ENCODE measurements at regions not wholly inside any gene's neighbourhood (a gene's known extent, or its start where the extent isn't known, plus 50 kb on each side); places are given as distances from the start of the nearest gene placed in this dataset.

GRCh38 chr6:167588181-167588919, 238.4 kb upstream of the AFDN start:
- H3K4me1 ChIP-seq (ENCODE audit: control insufficient read depth, insufficient read depth, low read depth, low read length), result peaks cover 6% of the 10 kb centered on the region
- 90% methylated on average over 20 of the region's 20 CpGs for WGBS

DNA sequence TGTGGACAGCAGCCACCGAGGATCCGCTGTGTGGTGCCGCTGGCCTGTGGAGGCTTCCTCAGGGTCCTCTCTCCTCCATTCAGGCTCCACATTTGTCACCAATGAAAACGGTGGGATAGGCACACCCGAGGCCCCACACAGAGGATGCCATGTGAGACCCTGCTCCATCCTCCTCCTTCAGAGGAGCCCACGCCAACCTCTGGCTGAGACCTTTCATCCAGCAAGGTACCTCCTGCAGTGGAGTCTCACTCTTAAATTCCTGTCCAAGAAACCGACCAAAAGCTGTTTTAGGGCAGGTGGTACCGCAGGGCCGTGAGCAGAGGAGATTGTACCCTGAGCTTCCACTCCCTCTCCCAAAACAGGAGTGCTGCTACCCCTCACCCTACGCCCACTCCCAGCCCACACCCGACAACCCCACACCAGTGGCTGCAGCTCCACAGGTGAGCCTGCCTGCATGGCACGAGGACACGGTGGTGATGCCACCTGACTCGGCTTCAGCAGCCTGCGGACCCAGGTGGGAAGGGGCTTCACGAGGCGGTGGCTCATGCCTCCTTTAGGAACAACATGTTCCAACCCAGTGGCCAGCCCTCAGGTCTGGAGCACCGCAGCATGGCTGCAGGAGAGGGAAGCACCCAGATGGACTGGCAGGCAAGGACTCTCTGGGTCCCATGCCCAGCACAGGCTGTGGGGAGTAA, 237.6 kb upstream of the AFDN start:
- no peak overlapping the region for H2AFZ ChIP-seq (ENCODE audit: low read depth, low read length)
- DNase-seq, result no peak
- no peak overlapping the region for H2AK5ac ChIP-seq (ENCODE audit: low read length, severe bottlenecking)
- no peak overlapping the region for H4K91ac ChIP-seq (ENCODE audit: low read length)
- H3K23ac ChIP-seq (ENCODE audit: low read length in 2 of 2), result no peak overlapping the region
- H3K27me3 ChIP-seq (ENCODE audit: control insufficient read depth in 1 of 2, insufficient read depth in 1 of 2, low read length in 2 of 2), result no peaks in the 10 kb centered on the region
- H3K9ac ChIP-seq (ENCODE audit: low read length), result no peak overlapping the region
- H3K27ac ChIP-seq (ENCODE audit: low read length, poor library complexity, severe bottlenecking), result no peak overlapping the region
- H3K9me3 ChIP-seq (ENCODE audit: control insufficient read depth, low read length), result peaks cover 8% of the 10 kb centered on the region
- H3K4me2 ChIP-seq (ENCODE audit: low read length, poor library complexity, severe bottlenecking), result no peak overlapping the region
- no peak overlapping the region for H2BK120ac ChIP-seq (ENCODE audit: low read depth, low read length)
- no peak overlapping the region for H3K18ac ChIP-seq (ENCODE audit: low read depth in 1 of 2, low read length in 2 of 2)
- peaks cover 6% of the 10 kb centered on the region for H3K4me1 ChIP-seq (ENCODE audit: control insufficient read depth, insufficient read depth, low read depth, low read length)
- H3K4me3 ChIP-seq (ENCODE audit: insufficient read depth in 1 of 2, low read depth in 1 of 2, low read length in 2 of 2), result no peak overlapping the region
- H2BK12ac ChIP-seq (ENCODE audit: low read length in 2 of 2), result no peak overlapping the region
- H3K79me1 ChIP-seq (replicated peaks; ENCODE audit: low read length, poor library complexity, severe bottlenecking), result no peaks in the 10 kb centered on the region
- 91% methylated on average over 18 of the region's 18 CpGs for WGBS
- H2BK15ac ChIP-seq (ENCODE audit: low read depth, poor library complexity, severe bottlenecking), result no peak overlapping the region
- no peak overlapping the region for H4K8ac ChIP-seq (ENCODE audit: low read length)
- no peaks in the 10 kb centered on the region for H3K36me3 ChIP-seq (ENCODE audit: control insufficient read depth in 1 of 2, insufficient read depth in 2 of 2, low read depth in 1 of 2, low read length in 2 of 2)
- H3K14ac ChIP-seq (ENCODE audit: low read length in 2 of 2), result no peak overlapping the region
- H2BK5ac ChIP-seq (ENCODE audit: low read depth, low read length, poor library complexity, severe bottlenecking), result no peak overlapping the region
- H3K4ac ChIP-seq (ENCODE audit: low read depth in 1 of 2, low read length in 2 of 2), result no peak overlapping the region

More at GRCh38 chr6:167588181-167588919, 238.4 kb upstream of the AFDN start:
- Histone ChIP-seq H3K79me1 (replicated peaks; ENCODE audit: low read length, poor library complexity, severe bottlenecking) (no peaks in the 10 kb centered on the region), H3K4ac (ENCODE audit: low read depth in 1 of 2, low read length in 2 of 2) (no peak overlapping the region), H2BK5ac (ENCODE audit: low read depth, low read length, poor library complexity, severe bottlenecking) (no peak overlapping the region), H3K36me3 (ENCODE audit: control insufficient read depth in 1 of 2, insufficient read depth in 2 of 2, low read depth in 1 of 2, low read length in 2 of 2) (no peaks in the 10 kb centered on the region), H4K91ac (ENCODE audit: low read length) (peak overlapping the region; percentile 52), H2AFZ (ENCODE audit: low read depth, low read length) (no peak overlapping the region), H3K27me3 (ENCODE audit: control insufficient read depth in 1 of 2, insufficient read depth in 1 of 2, low read length in 2 of 2) (no peaks in the 10 kb centered on the region), H2BK15ac (ENCODE audit: low read depth, poor library complexity, severe bottlenecking) (no peak overlapping the region), H2BK12ac (ENCODE audit: low read length in 2 of 2) (no peak overlapping the region), H3K27ac (ENCODE audit: low read length, poor library complexity, severe bottlenecking) (no peak overlapping the region), H3K4me3 (ENCODE audit: insufficient read depth in 1 of 2, low read depth in 1 of 2, low read length in 2 of 2) (no peak overlapping the region), H2AK5ac (ENCODE audit: low read length, severe bottlenecking) (no peak overlapping the region), H3K4me2 (ENCODE audit: low read length, poor library complexity, severe bottlenecking) (peak overlapping the region; percentile 35), H3K18ac (ENCODE audit: low read depth in 1 of 2, low read length in 2 of 2) (no peak overlapping the region), H3K14ac (ENCODE audit: low read length in 2 of 2) (no peak overlapping the region), H2BK120ac (ENCODE audit: low read depth, low read length) (no peak overlapping the region), H3K23ac (ENCODE audit: low read length in 2 of 2) (no peak overlapping the region), H3K9me3 (ENCODE audit: control insufficient read depth, low read length) (peaks cover 13% of the 10 kb centered on the region), H4K8ac (ENCODE audit: low read length) (no peak overlapping the region), H3K9ac (ENCODE audit: low read length) (no peak overlapping the region)
- DNase-seq, result no peak

DNA sequence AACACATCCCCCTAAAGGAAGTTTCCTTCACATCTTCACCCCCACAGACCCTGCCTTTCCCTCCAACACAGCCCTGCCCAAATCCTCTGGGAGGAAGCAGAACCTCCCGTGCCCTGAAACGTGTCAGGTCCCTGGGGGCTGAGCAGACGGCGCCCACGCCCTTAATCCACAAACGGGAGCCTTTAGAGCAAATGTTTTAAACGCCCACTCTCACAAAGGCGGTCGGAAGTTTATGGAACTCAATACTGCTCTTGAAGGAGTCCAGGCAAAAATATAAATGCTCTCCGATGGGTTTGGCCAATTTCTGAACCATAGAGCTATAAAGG, 237.1 kb upstream of the AFDN start:
- H4K91ac ChIP-seq (ENCODE audit: low read length), result no peak overlapping the region
- H3K4me3 ChIP-seq (ENCODE audit: insufficient read depth in 1 of 2, low read depth in 1 of 2, low read length in 2 of 2), result no peak overlapping the region
- no peak overlapping the region for H2BK120ac ChIP-seq (ENCODE audit: low read depth, low read length)
- no peak overlapping the region for H2BK12ac ChIP-seq (ENCODE audit: low read length in 2 of 2)
- no peaks in the 10 kb centered on the region for H3K27me3 ChIP-seq (ENCODE audit: control insufficient read depth in 1 of 2, insufficient read depth in 1 of 2, low read length in 2 of 2)
- H3K23ac ChIP-seq (ENCODE audit: low read length in 2 of 2), result no peak overlapping the region
- H2BK5ac ChIP-seq (ENCODE audit: low read depth, low read length, poor library complexity, severe bottlenecking), result no peak overlapping the region
- H3K4me2 ChIP-seq (ENCODE audit: low read length, poor library complexity, severe bottlenecking), result no peak overlapping the region
- no peak overlapping the region for H3K4ac ChIP-seq (ENCODE audit: low read depth in 1 of 2, low read length in 2 of 2)
- H3K4me1 ChIP-seq (ENCODE audit: control insufficient read depth, insufficient read depth, low read depth, low read length), result peaks cover 6% of the 10 kb centered on the region
- no peak overlapping the region for H3K27ac ChIP-seq (ENCODE audit: low read length, poor library complexity, severe bottlenecking)
- no peak overlapping the region for H2BK15ac ChIP-seq (ENCODE audit: low read depth, poor library complexity, severe bottlenecking)
- H3K9ac ChIP-seq (ENCODE audit: low read length), result no peak overlapping the region
- no peak overlapping the region for H2AFZ ChIP-seq (ENCODE audit: low read depth, low read length)
- DNase-seq, result no peak
- H4K8ac ChIP-seq (ENCODE audit: low read length), result no peak overlapping the region
- no peaks in the 10 kb centered on the region for H3K36me3 ChIP-seq (ENCODE audit: control insufficient read depth in 1 of 2, insufficient read depth in 2 of 2, low read depth in 1 of 2, low read length in 2 of 2)
- H3K14ac ChIP-seq (ENCODE audit: low read length in 2 of 2), result no peak overlapping the region
- H3K9me3 ChIP-seq (ENCODE audit: control insufficient read depth, low read length), result peaks cover 8% of the 10 kb centered on the region
- no peaks in the 10 kb centered on the region for H3K79me1 ChIP-seq (replicated peaks; ENCODE audit: low read length, poor library complexity, severe bottlenecking)
- 84% methylated on average over 10 of the region's 10 CpGs for WGBS
- no peak overlapping the region for H2AK5ac ChIP-seq (ENCODE audit: low read length, severe bottlenecking)
- H3K18ac ChIP-seq (ENCODE audit: low read depth in 1 of 2, low read length in 2 of 2), result no peak overlapping the region

DNA sequence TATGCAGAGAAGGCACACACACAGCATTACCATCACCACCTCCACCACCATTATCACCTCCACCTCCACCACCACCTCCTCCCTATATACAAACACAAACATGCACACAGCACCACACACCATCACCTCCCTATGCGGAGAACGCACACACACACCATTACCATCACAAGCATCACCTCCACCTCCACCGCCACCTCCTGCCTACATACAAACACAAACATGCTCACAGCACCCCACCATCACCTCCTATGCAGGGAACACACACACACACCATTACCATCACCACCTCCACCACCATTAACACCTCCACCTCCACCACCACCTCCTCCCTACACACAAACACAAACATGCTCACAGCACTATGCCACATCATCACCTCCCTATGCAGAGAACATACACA, 236.5 kb upstream of the AFDN start:
- H2BK5ac ChIP-seq (ENCODE audit: low read depth, low read length, poor library complexity, severe bottlenecking), result no peak overlapping the region
- H3K27ac ChIP-seq (ENCODE audit: low read length, poor library complexity, severe bottlenecking), result no peak overlapping the region
- no peak overlapping the region for H2AFZ ChIP-seq (ENCODE audit: low read depth, low read length)
- H3K14ac ChIP-seq (ENCODE audit: low read length in 2 of 2), result peak overlapping the region in 1 of 2 experiments; percentile 23
- H4K91ac ChIP-seq (ENCODE audit: low read length), result no peak overlapping the region
- peaks cover 6% of the 10 kb centered on the region for H3K4me1 ChIP-seq (ENCODE audit: control insufficient read depth, insufficient read depth, low read depth, low read length)
- H3K4me3 ChIP-seq (ENCODE audit: insufficient read depth in 1 of 2, low read depth in 1 of 2, low read length in 2 of 2), result no peak overlapping the region
- H4K8ac ChIP-seq (ENCODE audit: low read length), result no peak overlapping the region
- no peak for DNase-seq
- WGBS, result over 99% methylated on average over 3 of the region's 3 CpGs
- peaks cover 8% of the 10 kb centered on the region for H3K9me3 ChIP-seq (ENCODE audit: control insufficient read depth, low read length)
- H2BK120ac ChIP-seq (ENCODE audit: low read depth, low read length), result no peak overlapping the region
- no peak overlapping the region for H2BK12ac ChIP-seq (ENCODE audit: low read length in 2 of 2)
- H2BK15ac ChIP-seq (ENCODE audit: low read depth, poor library complexity, severe bottlenecking), result no peak overlapping the region
- H2AK5ac ChIP-seq (ENCODE audit: low read length, severe bottlenecking), result no peak overlapping the region
- no peaks in the 10 kb centered on the region for H3K27me3 ChIP-seq (ENCODE audit: control insufficient read depth in 1 of 2, insufficient read depth in 1 of 2, low read length in 2 of 2)
- H3K23ac ChIP-seq (ENCODE audit: low read length in 2 of 2), result no peak overlapping the region
- H3K4ac ChIP-seq (ENCODE audit: low read depth in 1 of 2, low read length in 2 of 2), result no peak overlapping the region
- H3K79me1 ChIP-seq (replicated peaks; ENCODE audit: low read length, poor library complexity, severe bottlenecking), result no peaks in the 10 kb centered on the region
- no peaks in the 10 kb centered on the region for H3K36me3 ChIP-seq (ENCODE audit: control insufficient read depth in 1 of 2, insufficient read depth in 2 of 2, low read depth in 1 of 2, low read length in 2 of 2)
- H3K18ac ChIP-seq (ENCODE audit: low read depth in 1 of 2, low read length in 2 of 2), result no peak overlapping the region
- no peak overlapping the region for H3K9ac ChIP-seq (ENCODE audit: low read length)
- H3K4me2 ChIP-seq (ENCODE audit: low read length, poor library complexity, severe bottlenecking), result no peak overlapping the region

All from mesenchymal stem cell (in vitro differentiated cells and primary cell).